Pulmonary artery endothelial cell (primary cell): ENCODE measurements at regions not wholly inside any gene's neighbourhood (a gene's known extent, or its start where the extent isn't known, plus 50 kb on each side); places are given as distances from the start of the nearest gene placed in this dataset.
"Not testable (repeated sequence)": the region's sequence is repeated elsewhere in the genome, so short reads cannot be mapped to it uniquely, and the experiment has no call there.

Experiments
- DNase-seq: peaks from one replicate; pipeline ENCODE4 v3.0.0-alpha.2; 2011; ENCODE audit warnings: low read depth, low spot score

DNA sequence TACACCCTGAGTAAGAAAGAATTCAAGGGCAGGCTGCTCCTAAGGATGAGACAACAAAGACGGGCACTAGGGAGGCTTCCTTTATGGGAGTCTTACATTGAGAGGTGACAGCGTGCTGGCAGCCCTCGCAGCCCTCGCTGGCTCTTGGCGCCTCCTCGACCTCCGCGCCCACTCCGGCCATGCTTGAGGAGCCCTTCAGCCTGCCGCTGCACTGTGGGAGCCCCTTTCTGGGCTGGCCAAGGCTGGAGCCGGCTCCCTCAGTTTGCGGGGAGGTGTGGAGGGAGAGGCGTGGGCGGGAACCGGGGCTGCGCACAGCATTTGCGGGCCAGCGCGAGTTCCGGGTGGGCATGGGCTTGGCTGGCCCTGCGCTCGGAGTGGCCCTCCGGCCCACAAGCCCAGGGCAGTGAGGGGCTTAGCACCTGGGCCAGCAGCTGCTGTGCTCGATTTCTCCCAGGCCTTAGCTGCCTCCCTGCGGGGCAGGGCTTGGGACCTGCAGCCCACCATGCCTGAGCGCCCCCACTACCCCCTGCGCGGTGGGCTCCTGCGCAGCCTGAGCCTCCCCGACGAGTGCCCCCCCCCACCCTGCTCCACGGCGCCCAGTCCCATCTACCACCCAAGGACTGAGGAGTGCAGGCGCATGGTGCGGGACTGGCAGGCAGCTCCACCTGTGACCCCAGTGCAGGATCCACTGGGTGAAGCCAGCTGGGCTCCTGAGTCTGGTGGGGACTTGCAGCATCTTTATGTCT is 75.3 kb downstream of the BARX1 start:
- not testable (repeated sequence) for DNase-seq

- no peak for DNase-seq
These were observed 79.8 kb downstream of the BARX1 start for GRCh38 chr9:93875330-93875729.

- DNase-seq, result no peak
These were observed 80.9 kb downstream of the BARX1 start for GRCh38 chr9:93874242-93874641.

DNA sequence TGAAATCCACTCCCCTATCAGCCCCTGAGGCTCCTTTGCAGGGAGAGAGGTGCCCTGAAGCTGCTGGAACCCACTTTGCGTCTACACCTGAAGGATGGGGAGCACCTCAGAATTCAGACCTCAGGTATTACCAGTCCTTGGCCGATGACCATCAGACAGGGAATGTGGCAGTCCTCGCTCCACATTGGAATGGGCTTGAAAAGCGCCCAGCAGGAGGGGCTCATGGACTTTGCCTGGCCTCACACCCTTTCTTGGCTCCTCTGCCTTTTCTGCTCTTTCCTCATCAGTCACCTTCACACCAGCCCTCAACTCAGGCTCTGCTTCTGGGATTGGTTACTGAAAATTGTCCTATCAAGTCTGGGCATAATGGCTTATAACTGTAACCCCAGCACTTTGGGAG is 83.9 kb downstream of the BARX1 start:
- no peak for DNase-seq

DNA sequence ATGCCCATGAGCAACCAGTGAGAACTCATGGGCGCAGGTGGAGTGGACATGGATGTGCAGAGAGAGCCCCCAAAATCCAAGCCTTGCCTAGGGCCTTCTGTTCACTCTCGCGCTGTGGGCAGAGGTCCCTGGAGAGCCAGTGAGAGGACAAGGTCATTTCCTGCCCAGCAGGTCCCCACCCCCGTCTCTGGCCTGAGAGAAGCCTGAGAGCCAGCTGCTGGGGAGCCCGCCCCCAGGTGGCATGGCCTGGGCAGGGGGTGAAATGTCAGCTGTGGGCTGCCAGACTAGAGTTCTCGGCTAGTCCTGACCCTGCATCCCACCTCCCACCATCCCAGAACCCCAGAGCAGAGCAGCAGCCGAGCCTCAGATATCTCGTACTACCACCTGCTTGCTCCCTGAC is 85.3 kb downstream of the BARX1 start:
- DNase-seq, result no peak

GRCh38 chr9:93869088-93869487 is 86.1 kb downstream of the BARX1 start:
- no peak for DNase-seq

GRCh38 chr9:93865716-93866115 is 89.4 kb downstream of the BARX1 start:
- DNase-seq, result no peak

GRCh38 chr9:93865245-93865644 is 89.9 kb downstream of the BARX1 start:
- DNase-seq, result no peak

- no peak for DNase-seq
These were observed 90.3 kb downstream of the BARX1 start for GRCh38 chr9:93864840-93865239.

GRCh38 chr9:93864032-93864431 is 91.1 kb downstream of the BARX1 start:
- no peak for DNase-seq

GRCh38 chr9:93862877-93863545 is 92.1 kb downstream of the BARX1 start:
- DNase-seq, result no peak

GRCh38 chr9:93861736-93862358 is 93.3 kb downstream of the BARX1 start:
- DNase-seq, result no peak

DNA sequence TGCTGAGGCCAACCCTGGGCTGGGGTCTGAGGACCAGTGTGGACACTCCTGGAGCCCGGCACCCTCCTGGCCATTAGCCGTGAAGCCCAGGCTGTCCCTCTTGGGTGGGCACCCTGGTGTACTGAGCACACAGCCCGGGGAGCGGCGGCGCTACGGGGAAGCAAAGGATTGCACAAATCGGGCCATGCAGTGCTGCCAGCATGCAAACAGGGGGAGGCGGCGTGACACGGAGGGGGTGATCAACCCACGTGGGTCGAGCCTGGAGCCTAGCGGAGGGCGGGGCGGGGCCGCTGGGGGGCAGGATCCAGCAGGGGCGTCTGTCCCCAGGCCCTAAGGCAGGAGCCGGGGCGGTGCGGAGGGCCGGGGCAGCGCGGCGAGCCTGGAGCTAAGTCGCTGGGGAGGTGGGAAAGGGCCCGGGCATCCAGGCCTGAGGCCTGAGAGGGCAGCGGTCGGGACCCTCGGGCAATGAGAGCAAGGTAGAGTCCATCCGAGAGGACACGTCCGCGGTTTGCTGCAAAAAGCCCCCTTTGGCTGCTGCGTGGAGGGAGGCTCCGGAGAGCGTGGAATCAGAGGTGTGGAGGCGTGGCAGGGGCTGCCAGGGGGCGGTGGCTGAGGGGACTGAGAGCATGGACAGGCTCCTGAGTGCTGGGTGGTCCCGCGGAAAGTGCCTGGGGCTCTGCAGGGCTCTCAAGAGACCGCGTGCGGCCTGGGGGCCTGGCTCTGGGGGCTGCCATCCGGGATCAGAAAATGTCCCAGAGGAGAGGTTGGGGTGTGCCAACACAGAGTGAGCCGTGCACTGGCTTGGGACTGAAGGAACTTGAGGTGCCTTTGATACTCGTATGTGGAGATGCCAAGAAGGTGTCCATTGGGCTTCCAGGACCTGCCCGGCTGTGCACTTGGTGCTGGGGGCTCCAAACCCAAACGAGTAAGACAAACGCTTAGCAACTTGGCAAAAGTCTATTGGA is 94.2 kb downstream of the BARX1 start:
- no peak for DNase-seq

DNA sequence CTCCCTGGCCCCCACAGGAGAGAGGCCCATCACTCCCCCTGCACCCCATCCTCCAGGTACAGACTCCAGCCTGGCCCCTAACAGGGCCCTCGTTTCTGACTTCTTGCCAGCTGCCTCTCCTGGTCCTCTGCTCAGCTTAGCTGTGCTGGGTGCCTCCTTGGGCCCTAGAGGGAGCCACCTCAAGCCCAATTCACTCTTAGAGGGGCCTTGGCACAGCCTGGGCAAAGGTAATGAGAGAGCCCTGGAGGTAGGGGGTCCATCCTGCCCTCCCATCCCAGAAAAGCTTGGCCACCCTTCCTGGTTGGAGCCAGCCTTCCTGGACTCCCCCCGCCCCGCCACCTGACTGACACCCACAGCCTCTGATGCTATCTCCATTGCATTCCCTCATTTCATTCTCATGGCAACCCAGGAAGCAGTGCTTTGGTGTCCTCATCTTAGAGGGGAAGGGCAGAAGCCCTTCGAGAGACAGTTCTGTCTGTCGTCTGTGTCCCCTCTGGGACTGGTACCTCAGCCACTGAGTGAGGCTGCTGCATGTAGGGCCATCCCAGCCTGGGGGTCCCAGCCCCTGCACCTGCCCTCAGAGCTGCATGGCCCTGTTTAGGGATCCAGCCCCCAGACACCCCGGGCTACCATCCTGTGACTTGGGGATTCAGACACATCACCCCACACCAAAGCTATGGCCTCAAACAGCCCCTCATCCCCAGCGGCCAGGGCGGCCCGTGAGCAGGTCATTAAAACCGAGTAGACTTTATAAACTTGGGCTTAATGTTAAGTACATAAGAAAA is 95.5 kb downstream of the BARX1 start:
- no peak for DNase-seq

- DNase-seq, result no peak
These were observed 97.6 kb downstream of the BARX1 start for GRCh38 chr9:93857528-93857927.

GRCh38 chr9:93852728-93853127 is 102.4 kb downstream of the BARX1 start:
- DNase-seq, result no peak

GRCh38 chr9:93846349-93846748 is 108.8 kb downstream of the BARX1 start:
- no peak for DNase-seq

DNA sequence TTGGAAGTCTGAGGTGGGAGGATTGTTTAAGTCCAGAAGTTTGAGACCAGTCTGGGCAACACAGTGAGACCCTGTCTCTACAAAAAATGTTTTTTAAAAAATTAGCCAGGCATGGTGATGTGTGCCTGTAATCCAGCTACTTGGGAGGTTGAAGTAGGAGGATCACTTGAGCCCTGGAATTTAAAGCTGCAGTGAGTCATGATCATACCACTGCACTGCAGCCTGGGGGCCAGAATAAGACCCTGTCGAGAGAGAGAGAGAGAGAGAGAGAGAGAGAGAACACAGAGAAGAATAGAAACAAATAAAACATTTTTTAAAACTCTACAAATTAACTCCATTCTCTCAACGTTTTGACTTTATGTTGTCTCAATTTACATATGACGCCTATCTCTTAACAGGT is 111.8 kb downstream of the BARX1 start:
- no peak for DNase-seq

DNA sequence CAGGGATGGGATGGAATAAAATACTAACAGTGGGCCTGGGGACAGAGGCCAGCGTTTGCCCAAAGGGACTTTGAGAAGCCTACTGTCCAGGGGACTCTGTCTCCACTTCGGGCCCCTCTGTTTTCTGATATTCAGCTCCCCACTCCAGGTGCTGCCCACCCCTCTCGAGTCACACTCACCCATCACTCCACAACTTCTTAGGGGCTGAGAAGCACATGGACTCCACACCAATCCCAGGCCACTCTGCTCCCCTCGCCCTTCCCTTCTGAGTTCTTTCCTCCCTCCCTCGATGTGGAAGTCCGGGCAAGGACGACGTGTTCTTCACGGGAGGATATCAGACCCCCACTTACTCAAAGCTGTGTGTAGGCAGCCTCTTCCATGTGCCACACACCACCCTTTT is 124.5 kb downstream of the BARX1 start:
- DNase-seq, result no peak

- no peak for DNase-seq
These were observed 125.1 kb downstream of the BARX1 start for GRCh38 chr9:93830012-93830596.
